Prostate gland (tissue), 2 donors: ENCODE measurements at regions not wholly inside any gene's neighbourhood (a gene's known extent, or its start where the extent isn't known, plus 50 kb on each side); places are given as distances from the start of the nearest gene placed in this dataset.

Experiments used
- POLR2A ChIP-seq: fragments of 450-650 bp; IDR thresholded peaks from one replicate; pipeline ENCODE4 v1.6.1; 2016; ENCODE audit warnings: antibody characterized with exemption, mild to moderate bottlenecking
- TF ChIP-seq, protein P1 (sequence below), 4 experiments: fragments of 200-600 bp in 2 of 4; fragments of 450-650 bp in 2 of 4; sonication (generic) in 2 of 4; IDR thresholded peaks; 1 replicate in 3 of 4; 2 replicates in 1 of 4; pipeline ENCODE4 v1.5.1; 2016 to 2019; ENCODE audit warnings: antibody characterized with exemption in 4 of 4, mild to moderate bottlenecking in 2 of 4, moderate library complexity in 2 of 4

DNA sequence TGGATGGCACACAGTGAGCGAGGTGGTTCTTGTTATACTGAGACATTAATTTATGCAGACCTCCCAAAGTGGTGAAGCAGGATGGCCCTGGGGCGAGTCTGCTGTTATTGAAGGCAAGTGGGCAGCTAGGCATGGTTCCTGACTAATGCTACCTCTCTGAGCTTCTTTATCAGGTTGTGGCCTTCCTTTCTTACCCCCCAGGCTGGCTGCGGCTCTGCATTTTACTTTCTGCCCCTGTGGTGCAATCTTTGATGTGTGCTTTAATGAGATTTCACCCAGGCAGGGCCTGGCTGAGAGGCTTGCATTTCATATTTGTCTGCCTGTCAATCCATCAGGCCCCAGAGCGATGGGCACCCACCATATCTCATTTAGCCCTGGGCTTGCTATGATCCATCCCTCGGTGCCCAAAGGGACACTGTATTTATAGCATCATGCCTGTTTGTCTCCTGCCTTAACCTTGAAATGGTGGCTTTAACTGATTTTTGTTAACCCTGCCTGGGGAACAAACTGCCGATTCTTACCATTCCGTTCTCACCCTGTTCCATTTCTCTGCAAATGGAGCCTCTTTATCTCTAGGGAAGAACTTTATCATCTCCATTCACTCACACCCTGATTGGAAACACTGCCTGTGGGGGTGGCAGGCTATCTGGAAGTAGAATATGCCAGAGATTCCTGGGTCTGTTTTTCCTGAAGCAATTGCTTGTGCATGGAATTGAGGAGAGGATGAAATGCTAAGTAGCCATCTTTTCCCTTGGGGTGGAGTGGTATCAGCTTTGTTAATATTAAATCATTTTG, 316.2 kb upstream of the THSD7B start:
- TF ChIP-seq, protein P1, sequence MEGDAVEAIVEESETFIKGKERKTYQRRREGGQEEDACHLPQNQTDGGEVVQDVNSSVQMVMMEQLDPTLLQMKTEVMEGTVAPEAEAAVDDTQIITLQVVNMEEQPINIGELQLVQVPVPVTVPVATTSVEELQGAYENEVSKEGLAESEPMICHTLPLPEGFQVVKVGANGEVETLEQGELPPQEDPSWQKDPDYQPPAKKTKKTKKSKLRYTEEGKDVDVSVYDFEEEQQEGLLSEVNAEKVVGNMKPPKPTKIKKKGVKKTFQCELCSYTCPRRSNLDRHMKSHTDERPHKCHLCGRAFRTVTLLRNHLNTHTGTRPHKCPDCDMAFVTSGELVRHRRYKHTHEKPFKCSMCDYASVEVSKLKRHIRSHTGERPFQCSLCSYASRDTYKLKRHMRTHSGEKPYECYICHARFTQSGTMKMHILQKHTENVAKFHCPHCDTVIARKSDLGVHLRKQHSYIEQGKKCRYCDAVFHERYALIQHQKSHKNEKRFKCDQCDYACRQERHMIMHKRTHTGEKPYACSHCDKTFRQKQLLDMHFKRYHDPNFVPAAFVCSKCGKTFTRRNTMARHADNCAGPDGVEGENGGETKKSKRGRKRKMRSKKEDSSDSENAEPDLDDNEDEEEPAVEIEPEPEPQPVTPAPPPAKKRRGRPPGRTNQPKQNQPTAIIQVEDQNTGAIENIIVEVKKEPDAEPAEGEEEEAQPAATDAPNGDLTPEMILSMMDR (IDR thresholded peaks at IDR 0.05), result no peak
- no peak for TF ChIP-seq POLR2A
